Progenitor cell of endocrine pancreas (in vitro differentiated cells): ENCODE measurements at regions not wholly inside any gene's neighbourhood (a gene's known extent, or its start where the extent isn't known, plus 50 kb on each side); places are given as distances from the start of the nearest gene placed in this dataset.

Experiments
- DNase-seq: peaks from one replicate; pipeline ENCODE4 v3.0.0; 2021; ENCODE audit warnings: low spot score; ENCODE audit not compliant: unreplicated experiment
- H3K27ac Mint-ChIP-seq: 2 replicates; pipeline ENCODE4 v1.8.0; 2021; ENCODE audit warnings: mild to moderate bottlenecking, moderate library complexity, mixed read lengths
- H3K27me3 Mint-ChIP-seq: 2 replicates; pipeline ENCODE4 v1.8.0; 2021; ENCODE audit warnings: mixed read lengths
- H3K36me3 Mint-ChIP-seq: 2 replicates; pipeline ENCODE4 v1.8.0; 2022; ENCODE audit warnings: mixed read lengths; ENCODE audit not compliant: insufficient read depth
- H3K4me1 Mint-ChIP-seq: 2 replicates; pipeline ENCODE4 v1.8.0; 2021; ENCODE audit warnings: low read depth, mixed read lengths
- H3K4me3 Mint-ChIP-seq: 2 replicates; pipeline ENCODE4 v1.8.0; 2021; ENCODE audit warnings: low read depth, mild to moderate bottlenecking, moderate library complexity, mixed read lengths
- H3K9me3 Mint-ChIP-seq: 2 replicates; pipeline ENCODE4 v1.8.0; 2021; ENCODE audit warnings: low read depth, mixed read lengths
- TF ChIP-seq, protein P1 (sequence below): fragments of 200-600 bp; sonication (generic); IDR thresholded peaks from one replicate; pipeline ENCODE4 v1.5.0; 2021; ENCODE audit warnings: antibody characterized with exemption, mild to moderate bottlenecking; ENCODE audit not compliant: unreplicated experiment

DNA sequence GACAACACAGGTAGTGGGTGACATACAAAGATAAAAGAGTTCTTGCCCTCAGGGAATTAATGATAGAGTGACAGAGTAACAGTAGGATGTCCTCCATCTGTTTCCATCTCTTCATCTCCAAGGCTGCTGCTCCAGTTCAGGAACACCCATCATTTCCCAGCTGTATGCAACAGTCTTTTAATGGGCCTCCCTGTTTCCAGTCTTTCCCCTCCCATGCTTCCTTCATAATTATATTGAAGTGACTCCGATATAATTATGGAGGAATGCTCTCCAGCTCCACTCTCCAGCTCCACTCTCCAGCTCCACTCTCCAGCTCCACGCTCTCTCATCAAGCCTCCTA is 65.3 kb upstream of the MSN start:
- Mint-ChIP-seq H3K27me3 (no peaks in the 10 kb centered on the region), H3K4me3 (no peak overlapping the region), H3K36me3 (no peaks in the 10 kb centered on the region), H3K27ac (no peak overlapping the region), H3K9me3 (peaks cover 26% of the 10 kb centered on the region), H3K4me1 (no peaks in the 10 kb centered on the region)
- no peak for DNase-seq
- TF ChIP-seq, protein P1, sequence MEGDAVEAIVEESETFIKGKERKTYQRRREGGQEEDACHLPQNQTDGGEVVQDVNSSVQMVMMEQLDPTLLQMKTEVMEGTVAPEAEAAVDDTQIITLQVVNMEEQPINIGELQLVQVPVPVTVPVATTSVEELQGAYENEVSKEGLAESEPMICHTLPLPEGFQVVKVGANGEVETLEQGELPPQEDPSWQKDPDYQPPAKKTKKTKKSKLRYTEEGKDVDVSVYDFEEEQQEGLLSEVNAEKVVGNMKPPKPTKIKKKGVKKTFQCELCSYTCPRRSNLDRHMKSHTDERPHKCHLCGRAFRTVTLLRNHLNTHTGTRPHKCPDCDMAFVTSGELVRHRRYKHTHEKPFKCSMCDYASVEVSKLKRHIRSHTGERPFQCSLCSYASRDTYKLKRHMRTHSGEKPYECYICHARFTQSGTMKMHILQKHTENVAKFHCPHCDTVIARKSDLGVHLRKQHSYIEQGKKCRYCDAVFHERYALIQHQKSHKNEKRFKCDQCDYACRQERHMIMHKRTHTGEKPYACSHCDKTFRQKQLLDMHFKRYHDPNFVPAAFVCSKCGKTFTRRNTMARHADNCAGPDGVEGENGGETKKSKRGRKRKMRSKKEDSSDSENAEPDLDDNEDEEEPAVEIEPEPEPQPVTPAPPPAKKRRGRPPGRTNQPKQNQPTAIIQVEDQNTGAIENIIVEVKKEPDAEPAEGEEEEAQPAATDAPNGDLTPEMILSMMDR: no peak

DNA sequence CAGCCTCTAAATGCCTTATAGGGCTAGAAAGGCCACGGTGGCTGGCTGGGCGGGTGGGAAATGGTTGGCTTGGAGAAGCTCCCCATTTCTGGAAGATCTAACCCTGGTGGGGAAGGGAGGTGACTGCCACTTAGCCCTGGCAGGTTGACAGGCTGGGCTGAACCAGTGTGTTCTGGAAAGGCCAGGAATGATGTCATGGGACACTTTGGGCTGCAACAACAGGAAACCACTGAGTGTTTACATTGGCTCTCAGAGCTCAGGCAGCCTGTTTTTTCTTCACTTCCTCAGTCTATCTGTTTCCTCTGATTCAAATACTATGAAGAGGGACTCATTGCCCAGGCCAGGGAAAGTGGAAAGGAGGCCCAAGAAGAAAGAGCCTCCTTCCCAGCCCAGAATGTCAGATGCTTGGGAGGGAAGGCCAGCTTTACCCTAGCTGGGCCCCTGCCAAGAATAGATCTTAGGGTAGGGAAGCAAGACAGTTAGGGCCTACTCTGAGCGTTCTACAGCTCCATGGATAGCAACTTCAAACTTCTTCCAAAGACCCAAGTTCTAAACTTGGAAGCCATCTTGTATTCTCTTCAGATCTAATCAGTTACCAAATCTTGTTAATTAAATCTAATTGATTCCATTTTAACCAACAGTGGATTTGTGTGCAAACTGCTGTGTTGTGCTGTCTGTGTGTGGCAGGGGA is 65.8 kb upstream of the MSN start:
- H3K4me3 Mint-ChIP-seq: no peak overlapping the region
- H3K27ac Mint-ChIP-seq: no peak overlapping the region
- no peak for DNase-seq
- H3K9me3 Mint-ChIP-seq: peaks cover 23% of the 10 kb centered on the region
- no peaks in the 10 kb centered on the region for H3K36me3 Mint-ChIP-seq
- TF ChIP-seq, protein P1: no peak
- no peaks in the 10 kb centered on the region for H3K4me1 Mint-ChIP-seq
- no peaks in the 10 kb centered on the region for H3K27me3 Mint-ChIP-seq

- TF ChIP-seq, protein P1: no peak
- H3K27me3 Mint-ChIP-seq: no peaks in the 10 kb centered on the region
- no peak overlapping the region for H3K4me3 Mint-ChIP-seq
- H3K27ac Mint-ChIP-seq: no peak overlapping the region
- no peaks in the 10 kb centered on the region for H3K36me3 Mint-ChIP-seq
- no peak for DNase-seq
- peaks cover 23% of the 10 kb centered on the region for H3K9me3 Mint-ChIP-seq
- H3K4me1 Mint-ChIP-seq: no peaks in the 10 kb centered on the region
These were observed 66.3 kb upstream of the MSN start for GRCh38 chrX:65601126-65601525.

DNA sequence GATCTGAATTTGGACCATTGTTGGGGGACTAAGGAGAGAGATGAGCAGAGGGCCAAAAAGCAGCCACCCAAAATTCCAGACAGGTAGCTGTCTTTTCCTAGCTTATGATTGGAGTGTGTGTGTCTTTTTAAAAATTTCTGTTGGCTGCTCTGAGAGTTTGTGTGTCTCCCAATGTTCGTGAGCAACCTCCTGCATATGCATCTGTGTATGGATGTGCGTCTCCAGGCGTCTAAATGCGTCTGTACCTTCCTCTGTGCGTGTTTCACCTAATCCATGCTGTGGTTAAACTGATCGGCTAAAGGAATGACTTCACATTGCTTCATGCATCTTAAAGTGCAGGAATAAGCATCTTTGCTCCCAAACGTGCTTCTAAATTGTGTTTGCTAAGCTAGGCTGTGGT is 65.5 kb upstream of the LAS1L start:
- H3K36me3 Mint-ChIP-seq: no peaks in the 10 kb centered on the region
- no peaks in the 10 kb centered on the region for H3K27me3 Mint-ChIP-seq
- TF ChIP-seq, protein P1: no peak
- peaks cover 20% of the 10 kb centered on the region for H3K9me3 Mint-ChIP-seq
- no peak overlapping the region for H3K27ac Mint-ChIP-seq
- no peak for DNase-seq
- no peak overlapping the region for H3K4me3 Mint-ChIP-seq
- no peaks in the 10 kb centered on the region for H3K4me1 Mint-ChIP-seq

DNA sequence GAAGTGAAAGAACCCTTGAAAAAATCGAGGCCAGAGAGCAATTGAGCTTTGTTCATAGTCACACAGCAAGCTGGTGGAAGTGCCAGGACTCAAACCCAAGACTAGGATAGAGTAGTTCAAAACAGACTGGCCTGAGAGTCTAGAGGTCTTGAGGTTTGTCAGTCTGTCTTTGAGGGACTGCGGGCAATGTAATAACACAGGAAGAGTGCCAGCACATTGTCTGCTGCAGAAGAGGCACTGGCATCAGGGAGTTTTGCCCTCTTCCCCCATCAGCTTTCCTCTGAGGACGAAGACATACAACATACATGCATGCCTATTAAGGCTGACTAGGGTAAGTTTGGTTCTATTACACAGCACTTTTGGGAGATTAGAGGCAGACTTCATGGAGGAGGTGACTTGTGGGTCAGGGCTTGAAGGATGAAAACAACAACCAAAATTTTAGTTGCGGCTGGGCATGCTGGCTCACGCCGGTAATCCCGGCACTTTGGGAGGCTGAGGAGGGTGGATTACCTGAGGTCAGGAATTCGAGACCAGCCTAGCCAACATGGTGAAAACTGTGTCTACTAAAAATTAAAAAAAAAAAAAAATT is 64.1 kb upstream of the LAS1L start:
- DNase-seq: no peak
- Mint-ChIP-seq H3K4me1 (no peaks in the 10 kb centered on the region), H3K4me3 (no peak overlapping the region), H3K27ac (no peak overlapping the region), H3K27me3 (no peaks in the 10 kb centered on the region), H3K36me3 (no peaks in the 10 kb centered on the region), H3K9me3 (peaks cover 11% of the 10 kb centered on the region)
- TF ChIP-seq, protein P1: no peak
